ENCODE measurements at regions not wholly inside any gene's neighbourhood (a gene's known extent, or its start where the extent isn't known, plus 50 kb on each side); places are given as distances from the start of the nearest gene placed in this dataset.

DNA sequence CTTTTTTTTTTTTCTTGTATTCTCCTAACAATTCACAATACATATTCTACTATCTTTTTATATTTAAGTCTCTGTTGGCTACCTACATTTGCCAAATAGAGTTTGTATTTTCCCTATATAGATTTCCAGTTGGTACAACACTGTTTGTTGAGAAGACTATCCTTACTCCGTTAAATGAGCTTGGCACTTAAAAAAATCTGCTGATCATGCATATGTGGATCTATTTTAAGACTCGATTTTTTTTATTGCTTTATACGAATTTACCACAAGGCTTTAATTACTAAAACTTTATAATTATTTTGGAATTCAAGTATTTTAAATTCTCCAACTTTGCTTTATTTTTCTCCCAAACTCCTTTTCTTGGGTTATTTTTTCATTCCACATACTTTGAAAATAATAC lies 855.6 kb downstream of the C6orf118 start:
- TF ChIP-seq, protein P1, sequence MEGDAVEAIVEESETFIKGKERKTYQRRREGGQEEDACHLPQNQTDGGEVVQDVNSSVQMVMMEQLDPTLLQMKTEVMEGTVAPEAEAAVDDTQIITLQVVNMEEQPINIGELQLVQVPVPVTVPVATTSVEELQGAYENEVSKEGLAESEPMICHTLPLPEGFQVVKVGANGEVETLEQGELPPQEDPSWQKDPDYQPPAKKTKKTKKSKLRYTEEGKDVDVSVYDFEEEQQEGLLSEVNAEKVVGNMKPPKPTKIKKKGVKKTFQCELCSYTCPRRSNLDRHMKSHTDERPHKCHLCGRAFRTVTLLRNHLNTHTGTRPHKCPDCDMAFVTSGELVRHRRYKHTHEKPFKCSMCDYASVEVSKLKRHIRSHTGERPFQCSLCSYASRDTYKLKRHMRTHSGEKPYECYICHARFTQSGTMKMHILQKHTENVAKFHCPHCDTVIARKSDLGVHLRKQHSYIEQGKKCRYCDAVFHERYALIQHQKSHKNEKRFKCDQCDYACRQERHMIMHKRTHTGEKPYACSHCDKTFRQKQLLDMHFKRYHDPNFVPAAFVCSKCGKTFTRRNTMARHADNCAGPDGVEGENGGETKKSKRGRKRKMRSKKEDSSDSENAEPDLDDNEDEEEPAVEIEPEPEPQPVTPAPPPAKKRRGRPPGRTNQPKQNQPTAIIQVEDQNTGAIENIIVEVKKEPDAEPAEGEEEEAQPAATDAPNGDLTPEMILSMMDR (IDR thresholded peaks at IDR 0.05; ENCODE audit: low read length) = no peak
- TF ChIP-seq EZH2phosphoT487 (IDR thresholded peaks at IDR 0.05; ENCODE audit: low read length) = no peak
- no peak for TF ChIP-seq EZH2 (optimal IDR thresholded peaks at IDR 0.05; ENCODE audit: low read depth, low read length)

Data from MM.1S (cell line).